SK-N-SH (cell line): ENCODE measurements at regions not wholly inside any gene's neighbourhood (a gene's known extent, or its start where the extent isn't known, plus 50 kb on each side); places are given as distances from the start of the nearest gene placed in this dataset.
A peak's percentile ranks its signal among the peaks of the same experiment; 100 is the strongest.

ENCODE experiments used
- CTCF ChIA-PET: fragments of 300-600, 350-600 bp; formaldehyde crosslinking; extraction: SDS; loops from one replicate; lab custom pipeline; 2021; lab: Yijun Ruan, JAX
- POLR2A ChIA-PET: fragments of 350-600 bp; sonication (Branson Sonifier 250); formaldehyde crosslinking; extraction: SDS; loops from one replicate; lab custom pipeline; 2020; ENCODE audit warnings: antibody characterized with exemption, inconsistent platforms; lab: Yijun Ruan, JAX
- DNase-seq: peaks from one replicate; pipeline ENCODE4 v3.0.0; 2012
- H2AFZ ChIP-seq: fragments of 200-600 bp; sonication (generic); 2 replicates; pipeline ENCODE4 v1.8.1; 2016; ENCODE audit warnings: antibody characterized with exemption, mild to moderate bottlenecking, low read depth
- H3F3A ChIP-seq: fragments of 200-600 bp; sonication (generic); replicated peaks from 2 replicates; pipeline ENCODE3; 2016; ENCODE audit warnings: antibody characterized with exemption, mild to moderate bottlenecking; ENCODE audit not compliant: insufficient read depth
- H3K27ac ChIP-seq, 2 experiments: fragments of 200-500 bp in 1 of 2; fragments of 200-600 bp in 1 of 2; sonication (Bioruptor generic) in 1 of 2; sonication (generic), shearing (Covaris generic) in 1 of 2; 2 replicates each; pipeline versions ENCODE4 v1.5.1 to v1.6.1; 2014 to 2016; ENCODE audit warnings: low read depth in 2 of 2, inconsistent platforms in 1 of 2, low read length in 1 of 2, mild to moderate bottlenecking in 1 of 2, mixed read lengths in 1 of 2
- H3K27me3 ChIP-seq: fragments of 200-600 bp; sonication (generic), shearing (Covaris generic); 2 replicates; pipeline ENCODE4 v1.6.1; 2016; ENCODE audit warnings: mixed run types; ENCODE audit not compliant: insufficient read depth
- H3K36me3 ChIP-seq, 2 experiments: fragments of 200-500 bp in 1 of 2; fragments of 200-600 bp in 1 of 2; sonication (Bioruptor generic) in 1 of 2; sonication (generic) in 1 of 2; replicated peaks in 1 of 2; 2 replicates each; pipeline versions ENCODE3 to v1.5.1; 2014 to 2016; ENCODE audit warnings: low read length in 1 of 2, mild to moderate bottlenecking in 1 of 2; ENCODE audit not compliant: insufficient read depth in 2 of 2, control insufficient read depth in 1 of 2
- H3K4me1 ChIP-seq, 2 experiments: fragments of 200-500 bp in 1 of 2; fragments of 200-600 bp in 1 of 2; sonication (Bioruptor generic) in 1 of 2; sonication (generic), shearing (Covaris generic) in 1 of 2; 2 replicates each; pipeline versions ENCODE4 v1.5.1 to v1.6.1; 2014 to 2016; ENCODE audit warnings: low read depth in 1 of 2, low read length in 1 of 2, mixed run types in 1 of 2; ENCODE audit not compliant: insufficient read depth in 2 of 2, control insufficient read depth in 1 of 2
- H3K4me2 ChIP-seq: fragments of 200-600 bp; sonication (generic), shearing (Covaris generic); 2 replicates; pipeline ENCODE4 v1.6.1; 2017; ENCODE audit warnings: mixed run types
- H3K4me3 ChIP-seq, 2 experiments: fragments of 200-500 bp in 1 of 2; fragments of 200-600 bp in 1 of 2; sonication (Bioruptor generic) in 1 of 2; sonication (generic), shearing (Covaris generic) in 1 of 2; 2 replicates each; pipeline versions ENCODE4 v1.5.1 to v1.8.1; 2014 to 2016; ENCODE audit warnings: low read depth in 2 of 2, inconsistent platforms in 1 of 2, low read length in 1 of 2, mild to moderate bottlenecking in 1 of 2, mixed read lengths in 1 of 2, moderate library complexity in 1 of 2
- H3K79me2 ChIP-seq: fragments of 200-600 bp; sonication (generic); 2 replicates; pipeline ENCODE4 v1.8.1; 2017; ENCODE audit warnings: mild to moderate bottlenecking; ENCODE audit not compliant: insufficient read depth
- H3K9ac ChIP-seq: fragments of 200-600 bp; sonication (generic); 2 replicates; pipeline ENCODE4 v1.6.1; 2017; ENCODE audit warnings: mixed run types
- H3K9me2 ChIP-seq: fragments of 200-600 bp; sonication (generic); 2 replicates; pipeline ENCODE4 v1.6.1; 2017; ENCODE audit warnings: mixed run types
- H3K9me3 ChIP-seq: fragments of 200-600 bp; sonication (generic); 2 replicates; pipeline ENCODE4 v1.6.1; 2017; ENCODE audit warnings: mixed run types, mild to moderate bottlenecking, moderate library complexity
- H4K20me1 ChIP-seq: fragments of 200-600 bp; sonication (generic); 2 replicates; pipeline ENCODE4 v1.6.1; 2017; ENCODE audit warnings: mild to moderate bottlenecking, mixed run types; ENCODE audit not compliant: insufficient read depth
- ELF1 ChIP-seq: IDR thresholded peaks from 2 replicates; pipeline ENCODE4 v1.4.0; 2012
- FOXJ3 ChIP-seq: sonication (generic); formaldehyde crosslinking; IDR thresholded peaks from 2 replicates; pipeline ENCODE4 v1.5.1; 2020; ENCODE audit warnings: mild to moderate bottlenecking, missing genetic modification reagents
- FOXM1 ChIP-seq: IDR thresholded peaks from 2 replicates; pipeline ENCODE4 v1.4.0; 2012; ENCODE audit warnings: low read depth, mild to moderate bottlenecking
- GABPA ChIP-seq: IDR thresholded peaks from 2 replicates; pipeline ENCODE4 v1.4.0; 2012; ENCODE audit warnings: low read depth, mild to moderate bottlenecking
- JUND ChIP-seq: IDR thresholded peaks from 2 replicates; pipeline ENCODE4 v1.4.0; 2012
- RCOR1 ChIP-seq: fragments of 150-350 bp; IDR thresholded peaks from 2 replicates; pipeline ENCODE4 v1.6.1; 2017; ENCODE audit warnings: antibody characterized with exemption, low read length
- SIN3A ChIP-seq: IDR thresholded peaks from 2 replicates; pipeline ENCODE4 v1.6.1; 2012; ENCODE audit warnings: low read depth, mild to moderate bottlenecking, low read length, moderate library complexity, borderline replicate concordance
- TAF1 ChIP-seq: IDR thresholded peaks from 2 replicates; pipeline ENCODE4 v1.6.1; 2012; ENCODE audit warnings: low read depth, mild to moderate bottlenecking, low read length, moderate library complexity, borderline replicate concordance
- WGBS: methylation state at CpG from one replicate; pipeline ENCODE4 v1.1.6; 2017; ENCODE audit warnings: low lambda C conversion rate; 5-methylcytosine and 5-hydroxymethylcytosine counted together
- TF ChIP-seq, protein P1 (sequence below): fragments of 200-600 bp; sonication (generic); IDR thresholded peaks from 2 replicates; pipeline ENCODE4 v1.6.1; 2017; ENCODE audit warnings: antibody characterized with exemption, mild to moderate bottlenecking, moderate library complexity
- TF ChIP-seq, protein P2 (sequence below): IDR thresholded peaks from 2 replicates; pipeline ENCODE4 v1.6.1; 2012; ENCODE audit warnings: mild to moderate bottlenecking, low read depth, low read length, moderate library complexity
- TF ChIP-seq, protein P3 (sequence below): IDR thresholded peaks from 2 replicates; pipeline ENCODE4 v1.4.0; 2012; ENCODE audit warnings: low read depth, borderline replicate concordance
- TF ChIP-seq, protein P4 (sequence below): IDR thresholded peaks from 2 replicates; pipeline ENCODE4 v1.4.0; 2012; ENCODE audit warnings: low read depth, borderline replicate concordance

DNA sequence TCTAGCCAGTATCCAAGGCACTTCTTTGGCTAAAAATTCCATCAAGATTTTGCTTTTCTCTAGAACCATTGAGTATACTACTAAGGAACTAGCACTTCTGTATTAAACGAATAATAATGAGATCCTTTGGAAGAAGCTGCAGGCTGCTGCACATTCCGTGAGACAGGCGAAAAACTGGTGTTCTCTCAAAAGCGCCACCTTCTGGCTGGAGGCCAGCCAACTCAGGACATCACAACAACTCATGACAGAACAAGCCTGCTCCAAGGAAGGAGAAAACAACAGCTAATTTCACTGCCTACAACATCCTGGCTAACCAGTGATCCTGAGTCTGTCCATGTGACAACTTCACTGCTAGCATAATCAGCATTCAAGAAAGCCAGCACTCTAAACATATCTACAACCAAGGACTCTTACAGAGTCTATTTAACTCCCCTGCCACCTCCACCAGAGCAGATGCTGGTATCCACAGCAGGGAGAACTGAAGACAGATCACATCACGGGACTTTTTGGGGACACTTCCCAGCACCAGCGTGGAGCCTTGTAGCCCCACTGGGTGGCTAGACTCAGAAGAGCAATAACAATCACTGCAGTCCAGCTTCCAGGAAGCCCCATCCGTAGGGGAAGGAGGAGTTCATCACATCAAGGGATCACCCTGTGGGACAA lies 150.5 kb downstream of the YTHDC2 start (continued):
- TF ChIP-seq JUND (no peak), SIN3A (no peak)
- TF ChIP-seq, protein P1, sequence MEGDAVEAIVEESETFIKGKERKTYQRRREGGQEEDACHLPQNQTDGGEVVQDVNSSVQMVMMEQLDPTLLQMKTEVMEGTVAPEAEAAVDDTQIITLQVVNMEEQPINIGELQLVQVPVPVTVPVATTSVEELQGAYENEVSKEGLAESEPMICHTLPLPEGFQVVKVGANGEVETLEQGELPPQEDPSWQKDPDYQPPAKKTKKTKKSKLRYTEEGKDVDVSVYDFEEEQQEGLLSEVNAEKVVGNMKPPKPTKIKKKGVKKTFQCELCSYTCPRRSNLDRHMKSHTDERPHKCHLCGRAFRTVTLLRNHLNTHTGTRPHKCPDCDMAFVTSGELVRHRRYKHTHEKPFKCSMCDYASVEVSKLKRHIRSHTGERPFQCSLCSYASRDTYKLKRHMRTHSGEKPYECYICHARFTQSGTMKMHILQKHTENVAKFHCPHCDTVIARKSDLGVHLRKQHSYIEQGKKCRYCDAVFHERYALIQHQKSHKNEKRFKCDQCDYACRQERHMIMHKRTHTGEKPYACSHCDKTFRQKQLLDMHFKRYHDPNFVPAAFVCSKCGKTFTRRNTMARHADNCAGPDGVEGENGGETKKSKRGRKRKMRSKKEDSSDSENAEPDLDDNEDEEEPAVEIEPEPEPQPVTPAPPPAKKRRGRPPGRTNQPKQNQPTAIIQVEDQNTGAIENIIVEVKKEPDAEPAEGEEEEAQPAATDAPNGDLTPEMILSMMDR = peak; percentile 60
- TF ChIP-seq, protein P2, sequence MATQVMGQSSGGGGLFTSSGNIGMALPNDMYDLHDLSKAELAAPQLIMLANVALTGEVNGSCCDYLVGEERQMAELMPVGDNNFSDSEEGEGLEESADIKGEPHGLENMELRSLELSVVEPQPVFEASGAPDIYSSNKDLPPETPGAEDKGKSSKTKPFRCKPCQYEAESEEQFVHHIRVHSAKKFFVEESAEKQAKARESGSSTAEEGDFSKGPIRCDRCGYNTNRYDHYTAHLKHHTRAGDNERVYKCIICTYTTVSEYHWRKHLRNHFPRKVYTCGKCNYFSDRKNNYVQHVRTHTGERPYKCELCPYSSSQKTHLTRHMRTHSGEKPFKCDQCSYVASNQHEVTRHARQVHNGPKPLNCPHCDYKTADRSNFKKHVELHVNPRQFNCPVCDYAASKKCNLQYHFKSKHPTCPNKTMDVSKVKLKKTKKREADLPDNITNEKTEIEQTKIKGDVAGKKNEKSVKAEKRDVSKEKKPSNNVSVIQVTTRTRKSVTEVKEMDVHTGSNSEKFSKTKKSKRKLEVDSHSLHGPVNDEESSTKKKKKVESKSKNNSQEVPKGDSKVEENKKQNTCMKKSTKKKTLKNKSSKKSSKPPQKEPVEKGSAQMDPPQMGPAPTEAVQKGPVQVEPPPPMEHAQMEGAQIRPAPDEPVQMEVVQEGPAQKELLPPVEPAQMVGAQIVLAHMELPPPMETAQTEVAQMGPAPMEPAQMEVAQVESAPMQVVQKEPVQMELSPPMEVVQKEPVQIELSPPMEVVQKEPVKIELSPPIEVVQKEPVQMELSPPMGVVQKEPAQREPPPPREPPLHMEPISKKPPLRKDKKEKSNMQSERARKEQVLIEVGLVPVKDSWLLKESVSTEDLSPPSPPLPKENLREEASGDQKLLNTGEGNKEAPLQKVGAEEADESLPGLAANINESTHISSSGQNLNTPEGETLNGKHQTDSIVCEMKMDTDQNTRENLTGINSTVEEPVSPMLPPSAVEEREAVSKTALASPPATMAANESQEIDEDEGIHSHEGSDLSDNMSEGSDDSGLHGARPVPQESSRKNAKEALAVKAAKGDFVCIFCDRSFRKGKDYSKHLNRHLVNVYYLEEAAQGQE = no peak
- TF ChIP-seq, protein P3, sequence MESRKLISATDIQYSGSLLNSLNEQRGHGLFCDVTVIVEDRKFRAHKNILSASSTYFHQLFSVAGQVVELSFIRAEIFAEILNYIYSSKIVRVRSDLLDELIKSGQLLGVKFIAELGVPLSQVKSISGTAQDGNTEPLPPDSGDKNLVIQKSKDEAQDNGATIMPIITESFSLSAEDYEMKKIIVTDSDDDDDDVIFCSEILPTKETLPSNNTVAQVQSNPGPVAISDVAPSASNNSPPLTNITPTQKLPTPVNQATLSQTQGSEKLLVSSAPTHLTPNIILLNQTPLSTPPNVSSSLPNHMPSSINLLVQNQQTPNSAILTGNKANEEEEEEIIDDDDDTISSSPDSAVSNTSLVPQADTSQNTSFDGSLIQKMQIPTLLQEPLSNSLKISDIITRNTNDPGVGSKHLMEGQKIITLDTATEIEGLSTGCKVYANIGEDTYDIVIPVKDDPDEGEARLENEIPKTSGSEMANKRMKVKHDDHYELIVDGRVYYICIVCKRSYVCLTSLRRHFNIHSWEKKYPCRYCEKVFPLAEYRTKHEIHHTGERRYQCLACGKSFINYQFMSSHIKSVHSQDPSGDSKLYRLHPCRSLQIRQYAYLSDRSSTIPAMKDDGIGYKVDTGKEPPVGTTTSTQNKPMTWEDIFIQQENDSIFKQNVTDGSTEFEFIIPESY = no peak
- TF ChIP-seq, protein P4, sequence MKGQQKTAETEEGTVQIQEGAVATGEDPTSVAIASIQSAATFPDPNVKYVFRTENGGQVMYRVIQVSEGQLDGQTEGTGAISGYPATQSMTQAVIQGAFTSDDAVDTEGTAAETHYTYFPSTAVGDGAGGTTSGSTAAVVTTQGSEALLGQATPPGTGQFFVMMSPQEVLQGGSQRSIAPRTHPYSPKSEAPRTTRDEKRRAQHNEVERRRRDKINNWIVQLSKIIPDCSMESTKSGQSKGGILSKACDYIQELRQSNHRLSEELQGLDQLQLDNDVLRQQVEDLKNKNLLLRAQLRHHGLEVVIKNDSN = no peak

DNA sequence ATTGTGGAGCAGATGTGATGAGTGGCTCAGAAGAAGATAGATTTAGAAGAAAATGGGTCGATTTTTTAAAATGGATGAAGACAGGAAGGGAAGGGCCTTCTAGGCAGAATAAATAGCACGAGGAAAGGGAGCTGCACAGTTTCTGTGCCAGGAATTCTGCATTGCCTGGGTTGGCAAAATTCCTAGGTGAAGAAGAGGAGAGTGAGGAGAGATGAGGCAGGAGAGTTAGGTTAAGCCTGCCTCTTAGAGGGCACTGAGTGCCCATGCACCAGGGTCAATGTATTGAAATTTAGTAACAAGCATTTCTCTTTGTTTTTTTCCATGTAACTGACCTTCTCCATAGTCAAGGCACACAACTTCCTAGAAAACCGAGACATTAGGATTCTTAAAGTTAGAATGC lies 159.5 kb downstream of the YTHDC2 start:
- ChIA-PET CTCF (interaction anchor here (1.0 kb wide), 1 partner anchor 10 kb away, joined by 3 read pairs; no protein-coding TSS in a partner anchor), POLR2A (no interaction called here)
- H3K4me2 ChIP-seq = no peak overlapping the region
- H3K4me3 ChIP-seq = no peak overlapping the region
- H3K9me3 ChIP-seq = no peaks in the 10 kb centered on the region
- TF ChIP-seq, protein P3 = no peak
- TF ChIP-seq ELF1 (no peak), FOXM1 (no peak), GABPA (no peak), RCOR1 (no peak), TAF1 (no peak), FOXJ3 (no peak)
- TF ChIP-seq, protein P1 = no peak
- H3F3A ChIP-seq = no peaks in the 10 kb centered on the region
- H3K9ac ChIP-seq = no peak overlapping the region
- H3K27me3 ChIP-seq = no peaks in the 10 kb centered on the region
- no peaks in the 10 kb centered on the region for H3K79me2 ChIP-seq
- no peaks in the 10 kb centered on the region for H3K9me2 ChIP-seq
- no peaks in the 10 kb centered on the region for H4K20me1 ChIP-seq
- H2AFZ ChIP-seq = no peak overlapping the region
- H3K36me3 ChIP-seq = no peaks in the 10 kb centered on the region
- H3K27ac ChIP-seq = no peak overlapping the region
- DNase-seq = no peak
- H3K4me1 ChIP-seq = no peaks in the 10 kb centered on the region
- WGBS = 1% methylated on average over 3 of the region's 3 CpGs
